ENCODE measurements at regions not wholly inside any gene's neighbourhood (a gene's known extent, or its start where the extent isn't known, plus 50 kb on each side); places are given as distances from the start of the nearest gene placed in this dataset.
"Not testable (repeated sequence)": the region's sequence is repeated elsewhere in the genome, so short reads cannot be mapped to it uniquely, and the experiment has no call there.

DNA sequence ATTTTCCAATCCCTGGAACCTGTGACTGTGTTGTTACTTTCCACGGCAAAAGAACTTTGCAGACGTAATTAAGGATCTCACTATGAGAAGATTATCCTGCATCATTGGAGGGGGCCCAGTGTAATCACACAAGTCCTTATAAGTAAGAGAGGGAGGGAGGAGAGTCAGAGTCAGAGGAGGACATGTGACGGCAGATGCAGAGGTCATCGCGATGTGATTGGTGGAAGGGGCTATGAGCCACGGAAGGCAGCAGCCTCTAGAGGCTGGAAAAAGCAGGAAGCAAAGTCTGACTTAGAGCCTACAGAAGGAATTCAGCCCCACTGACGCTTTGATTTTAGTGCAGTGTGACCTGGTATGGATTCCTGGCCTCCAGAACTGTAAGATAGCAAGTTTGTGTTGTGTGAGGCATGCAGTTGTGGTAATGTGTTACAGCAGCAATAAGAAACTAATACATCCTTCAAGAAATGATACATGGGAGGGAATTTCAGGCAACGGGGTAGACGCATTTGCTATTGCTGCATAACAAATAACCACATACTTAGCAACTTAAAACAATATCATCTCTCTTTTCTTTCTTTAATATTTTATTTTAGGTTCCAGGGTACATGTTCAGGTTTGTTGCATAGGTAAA is 112.7 kb upstream of the SERPINE2 start:
- no peak for DNase-seq (ENCODE audit: low read depth)

DNA sequence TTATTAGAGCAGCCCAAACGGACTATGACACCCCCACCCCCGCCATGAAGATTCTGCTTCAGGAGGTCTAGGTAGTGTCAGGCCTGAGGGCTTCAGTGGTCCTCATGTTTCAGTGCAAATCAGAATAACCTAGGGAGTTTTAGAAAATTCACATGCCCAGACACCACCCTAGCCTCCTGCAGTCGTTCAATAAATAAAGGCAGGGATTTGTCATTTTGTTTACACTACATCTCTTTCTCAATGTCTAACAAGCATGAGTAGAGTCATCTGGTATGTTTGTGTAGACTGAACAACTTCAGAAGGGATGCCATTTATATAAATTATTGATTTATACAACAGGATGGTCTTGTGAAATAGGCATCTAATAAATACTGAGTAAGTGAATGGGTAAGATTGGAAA is 112.1 kb upstream of the SERPINE2 start:
- peak; percentile 78 for DNase-seq (ENCODE audit: low read depth)
- TF ChIP-seq, protein P1, sequence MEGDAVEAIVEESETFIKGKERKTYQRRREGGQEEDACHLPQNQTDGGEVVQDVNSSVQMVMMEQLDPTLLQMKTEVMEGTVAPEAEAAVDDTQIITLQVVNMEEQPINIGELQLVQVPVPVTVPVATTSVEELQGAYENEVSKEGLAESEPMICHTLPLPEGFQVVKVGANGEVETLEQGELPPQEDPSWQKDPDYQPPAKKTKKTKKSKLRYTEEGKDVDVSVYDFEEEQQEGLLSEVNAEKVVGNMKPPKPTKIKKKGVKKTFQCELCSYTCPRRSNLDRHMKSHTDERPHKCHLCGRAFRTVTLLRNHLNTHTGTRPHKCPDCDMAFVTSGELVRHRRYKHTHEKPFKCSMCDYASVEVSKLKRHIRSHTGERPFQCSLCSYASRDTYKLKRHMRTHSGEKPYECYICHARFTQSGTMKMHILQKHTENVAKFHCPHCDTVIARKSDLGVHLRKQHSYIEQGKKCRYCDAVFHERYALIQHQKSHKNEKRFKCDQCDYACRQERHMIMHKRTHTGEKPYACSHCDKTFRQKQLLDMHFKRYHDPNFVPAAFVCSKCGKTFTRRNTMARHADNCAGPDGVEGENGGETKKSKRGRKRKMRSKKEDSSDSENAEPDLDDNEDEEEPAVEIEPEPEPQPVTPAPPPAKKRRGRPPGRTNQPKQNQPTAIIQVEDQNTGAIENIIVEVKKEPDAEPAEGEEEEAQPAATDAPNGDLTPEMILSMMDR (IDR thresholded peaks at IDR 0.05; ENCODE audit: insufficient read depth, low read depth, low read length) = no peak
- no peak overlapping the region for H3K4me3 ChIP-seq (ENCODE audit: low read depth, low read length)

More for the DNA sequence above, 112.7 kb upstream of the SERPINE2 start:
- no peak overlapping the region for H3K4me3 ChIP-seq (ENCODE audit: low read depth, low read length)
- TF ChIP-seq, protein P1 (IDR thresholded peaks at IDR 0.05; ENCODE audit: insufficient read depth, low read depth, low read length) = no peak

DNA sequence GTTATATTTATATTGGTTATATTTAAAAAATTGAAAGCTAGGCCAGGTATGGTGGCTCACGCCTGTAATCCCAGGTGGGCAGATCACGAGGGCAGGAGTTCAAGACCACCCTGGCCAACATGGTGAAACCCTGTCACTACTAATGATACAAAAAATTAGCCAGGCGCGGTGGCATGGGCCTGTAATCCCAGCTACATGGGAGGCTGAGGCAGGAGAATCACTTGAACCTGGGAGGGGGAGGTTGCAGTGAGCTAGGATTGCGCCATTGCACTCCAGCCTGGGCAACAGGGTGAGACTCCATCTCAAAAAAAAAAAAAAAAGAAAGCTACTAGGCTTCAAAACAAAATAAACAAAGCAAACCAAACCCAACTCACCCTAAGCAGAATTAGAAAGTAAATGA is 109.0 kb upstream of the SERPINE2 start:
- not testable (repeated sequence) for DNase-seq (ENCODE audit: low read depth); H3K4me3 ChIP-seq (ENCODE audit: low read depth, low read length)

DNA sequence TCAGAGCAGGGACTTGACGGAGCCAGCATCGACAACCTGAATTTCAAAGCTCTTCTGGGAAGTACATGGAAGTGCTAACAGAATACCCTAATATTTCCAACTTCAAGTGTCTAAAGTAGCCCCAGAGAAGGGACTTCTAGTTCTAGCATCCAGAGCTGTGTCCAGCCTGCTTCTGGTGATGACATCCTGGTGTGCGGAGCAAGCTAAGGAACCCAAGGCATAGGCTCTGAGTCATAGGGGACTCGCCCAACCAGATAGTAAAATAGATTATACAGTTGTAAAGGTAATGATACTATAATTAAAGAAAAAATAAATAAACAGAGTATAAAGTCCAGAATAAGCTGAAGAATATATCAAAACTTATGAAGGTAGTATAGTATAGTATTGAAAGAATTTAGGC is 108.1 kb upstream of the SERPINE2 start:
- no peak overlapping the region for H3K4me3 ChIP-seq (ENCODE audit: low read depth, low read length)
- peak; percentile 63 for DNase-seq (ENCODE audit: low read depth)
- TF ChIP-seq, protein P1 (IDR thresholded peaks at IDR 0.05; ENCODE audit: insufficient read depth, low read depth, low read length) = no peak

DNA sequence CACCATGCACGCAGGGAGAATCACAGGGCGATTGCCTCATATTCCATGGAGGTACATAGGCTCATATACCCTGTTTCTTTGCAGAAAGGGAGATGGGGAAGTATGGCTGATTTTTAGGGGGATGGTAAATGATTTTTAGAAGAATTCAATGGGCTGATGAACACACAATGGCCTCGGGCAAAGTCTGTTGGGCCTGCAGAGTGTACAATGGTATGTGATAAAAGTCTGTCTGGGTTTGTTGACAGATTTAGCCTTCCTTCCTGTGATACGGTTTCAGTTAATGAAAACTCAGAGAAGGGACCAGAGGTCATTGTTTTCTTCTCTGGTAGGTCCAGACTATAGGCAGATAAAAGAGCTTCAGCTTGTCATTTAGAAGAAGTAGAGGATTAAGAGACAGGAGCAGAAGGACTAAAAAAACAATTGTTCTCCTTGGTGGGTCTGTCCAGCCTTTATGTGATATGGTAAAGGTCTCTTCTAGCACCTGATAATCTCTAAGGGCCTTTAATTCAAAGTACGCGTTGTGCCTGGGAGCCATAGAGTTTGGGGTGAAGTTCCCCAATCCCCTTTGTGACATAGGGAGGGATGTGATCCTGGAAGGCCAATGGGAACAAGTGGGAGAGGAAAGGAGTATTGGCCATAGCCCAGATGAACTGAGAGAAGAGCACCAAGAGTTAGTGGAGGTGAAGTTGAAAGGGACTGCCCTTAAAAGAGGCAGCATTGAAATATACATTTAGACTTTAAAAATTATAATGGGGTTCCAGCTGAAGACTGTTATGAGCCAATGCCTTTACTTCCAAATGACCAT is 107.5 kb upstream of the SERPINE2 start:
- TF ChIP-seq, protein P1 (IDR thresholded peaks at IDR 0.05; ENCODE audit: insufficient read depth, low read depth, low read length) = no peak
- DNase-seq (ENCODE audit: low read depth) = no peak
- no peak overlapping the region for H3K4me3 ChIP-seq (ENCODE audit: low read depth, low read length)

DNA sequence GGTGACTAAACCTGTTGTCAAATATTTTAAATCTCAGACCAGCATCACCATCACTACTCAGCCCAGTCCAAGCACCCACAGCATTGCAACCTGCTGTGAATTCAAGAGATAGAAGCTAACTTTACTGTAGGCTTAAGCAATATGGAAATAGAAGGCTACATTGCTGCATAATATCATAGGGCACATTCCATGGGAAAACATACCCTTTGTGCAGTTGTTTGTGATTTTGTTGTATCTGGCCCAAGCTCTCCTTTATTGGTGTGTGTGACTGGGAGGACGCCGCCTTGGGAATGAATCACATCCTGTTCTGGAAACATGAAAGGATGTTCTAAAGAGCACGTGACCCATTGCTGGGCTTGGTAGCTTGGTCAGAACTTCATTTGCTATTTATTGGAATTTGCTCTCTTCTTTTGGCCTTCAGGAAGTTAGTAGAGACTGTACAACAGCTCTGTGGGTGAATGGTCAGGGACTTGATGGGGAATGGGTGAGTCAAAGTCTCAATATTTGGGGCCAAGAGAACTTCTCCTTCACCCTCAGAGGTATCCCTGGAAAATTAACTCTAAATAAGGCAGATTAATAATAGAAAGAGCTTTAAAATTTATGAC is 106.8 kb upstream of the SERPINE2 start:
- no peak overlapping the region for H3K4me3 ChIP-seq (ENCODE audit: low read depth, low read length)
- TF ChIP-seq, protein P1 (IDR thresholded peaks at IDR 0.05; ENCODE audit: insufficient read depth, low read depth, low read length) = no peak
- peak; percentile 86 for DNase-seq (ENCODE audit: low read depth)

DNA sequence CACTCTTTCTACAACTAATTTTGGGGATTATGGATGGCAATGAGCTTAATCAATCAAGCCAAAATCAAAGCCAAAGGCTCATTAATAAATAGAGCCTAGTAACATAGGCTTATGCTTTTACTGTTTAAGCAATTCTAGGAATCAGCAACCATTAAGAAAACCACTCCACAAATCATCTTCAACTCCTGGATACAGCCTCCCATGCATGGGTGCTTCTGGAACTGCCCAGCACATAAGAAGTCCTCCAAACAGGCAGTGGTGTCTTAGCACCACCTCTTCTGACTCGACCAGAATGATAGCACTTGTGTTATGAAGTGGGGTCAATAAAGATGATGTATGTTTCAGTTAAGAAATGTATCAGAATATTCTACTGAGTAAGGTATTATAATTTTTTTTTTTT is 104.4 kb upstream of the SERPINE2 start:
- DNase-seq (ENCODE audit: low read depth) = no peak
- TF ChIP-seq, protein P1 (IDR thresholded peaks at IDR 0.05; ENCODE audit: insufficient read depth, low read depth, low read length) = no peak
- no peak overlapping the region for H3K4me3 ChIP-seq (ENCODE audit: low read depth, low read length)
